Kidney capillary endothelial cell (primary cell): ENCODE measurements at regions not wholly inside any gene's neighbourhood (a gene's known extent, or its start where the extent isn't known, plus 50 kb on each side); places are given as distances from the start of the nearest gene placed in this dataset.
"Not testable (repeated sequence)": the region's sequence is repeated elsewhere in the genome, so short reads cannot be mapped to it uniquely, and the experiment has no call there.

ENCODE experiments used
- DNase-seq: peaks from one replicate; pipeline ENCODE4 v3.0.0-alpha.2; 2018; ENCODE audit warnings: low spot score

GRCh38 chr9:40097992-40098391, 742.5 kb downstream of the SPATA31A1 start:
- not testable (repeated sequence) for DNase-seq

DNA sequence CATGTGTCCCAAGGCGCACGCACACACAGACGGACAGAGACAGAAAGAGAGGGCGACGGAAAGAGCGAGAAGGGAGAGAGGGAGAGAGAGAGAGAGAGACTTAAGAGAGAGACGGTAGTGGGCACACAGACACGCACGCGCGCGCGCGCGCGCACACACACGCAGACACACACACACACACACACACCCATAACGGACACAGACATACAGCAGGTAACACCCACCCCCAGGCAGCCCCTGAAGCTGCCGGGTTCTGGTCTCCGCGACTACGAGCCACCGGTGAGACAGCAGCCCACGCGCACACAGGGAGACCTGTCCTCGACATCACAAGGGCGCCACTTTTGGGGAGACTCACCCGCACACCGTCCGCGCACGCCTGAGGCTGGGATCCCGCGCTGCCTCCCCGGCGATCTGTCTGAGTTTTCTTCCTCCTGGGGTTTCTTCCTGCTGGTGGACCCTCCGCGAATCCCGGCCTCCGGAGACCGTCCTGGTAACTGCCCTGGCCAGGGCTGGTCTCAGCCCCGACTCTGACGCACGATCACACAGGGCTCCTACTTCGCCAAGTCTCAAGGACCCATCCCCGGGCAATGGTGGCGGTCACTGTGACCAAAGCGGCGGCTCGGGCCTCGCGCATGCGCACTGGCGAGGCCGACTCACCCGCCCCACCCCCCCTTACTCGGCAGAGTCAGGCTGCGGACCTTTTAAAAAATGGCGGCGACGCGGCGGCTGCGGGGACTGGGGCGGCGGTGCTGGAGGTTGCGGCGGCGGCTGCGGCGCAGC, 750.7 kb downstream of the SPATA31A1 start:
- DNase-seq = peak; percentile 22

GRCh38 chr9:40106783-40107248, 751.3 kb downstream of the SPATA31A1 start:
- not testable (repeated sequence) for DNase-seq

DNA sequence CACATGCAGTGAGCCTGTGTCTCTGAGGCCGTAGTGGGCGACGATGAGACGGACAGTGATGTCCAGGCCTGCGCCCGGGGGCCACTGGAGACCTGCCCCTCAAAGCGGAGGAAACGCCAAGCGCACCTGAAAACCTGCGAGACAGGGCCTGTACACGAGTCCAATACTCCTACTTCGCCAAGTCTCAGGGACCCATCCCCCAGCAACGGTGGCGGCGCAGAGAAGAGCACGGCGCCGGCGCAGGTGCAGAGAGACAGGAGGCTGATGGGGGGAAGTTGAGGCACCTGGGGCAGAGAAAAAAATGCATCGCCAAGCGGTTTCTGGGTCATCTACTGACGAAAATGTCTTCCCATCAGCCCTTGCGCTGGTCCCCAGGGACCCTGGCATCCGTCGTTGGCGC, 751.8 kb downstream of the SPATA31A1 start:
- DNase-seq = not testable (repeated sequence)

GRCh38 chr9:40108465-40108864, 753.0 kb downstream of the SPATA31A1 start:
- not testable (repeated sequence) for DNase-seq

DNA sequence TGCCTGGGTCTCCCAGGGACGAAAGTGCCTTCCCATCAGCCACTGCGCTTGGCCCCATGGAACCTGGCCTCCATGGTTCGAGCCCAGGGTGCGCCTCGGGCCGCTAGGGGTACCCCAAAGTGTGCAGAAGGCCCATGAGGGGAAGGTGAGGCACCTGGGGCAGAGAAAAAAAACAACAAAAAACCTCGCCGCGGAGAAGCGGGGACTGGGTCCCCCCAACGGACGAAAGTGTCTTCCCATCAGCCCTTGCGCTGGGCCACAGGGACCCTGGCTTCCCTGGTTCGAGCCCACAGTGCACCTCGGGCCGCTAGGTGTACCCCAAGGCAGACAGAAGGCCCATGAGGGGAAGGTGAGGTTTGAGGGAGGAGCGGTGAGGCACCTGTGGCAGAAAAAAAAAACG, 755.3 kb downstream of the SPATA31A1 start:
- DNase-seq = not testable (repeated sequence)

DNA sequence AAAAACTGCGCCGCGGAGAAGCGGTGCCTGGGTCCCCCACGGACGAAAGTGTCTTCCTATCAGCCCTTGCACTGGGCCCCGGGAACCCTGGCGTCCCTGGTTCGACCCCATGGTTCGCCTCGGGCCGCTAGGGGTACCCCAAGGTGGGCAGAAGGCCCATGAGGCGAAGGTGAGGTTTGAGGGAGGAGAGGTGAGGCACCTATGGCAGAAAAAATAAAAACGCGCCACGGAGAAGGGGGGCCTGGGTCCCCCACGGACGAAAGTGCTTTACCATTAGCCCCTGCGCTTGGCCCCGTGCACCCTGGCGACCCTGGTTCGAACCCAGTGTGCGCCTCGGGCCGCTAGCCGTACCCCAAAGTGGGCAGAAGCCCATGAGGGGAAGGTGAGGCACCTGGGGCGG, 756.1 kb downstream of the SPATA31A1 start:
- DNase-seq = not testable (repeated sequence)

DNA sequence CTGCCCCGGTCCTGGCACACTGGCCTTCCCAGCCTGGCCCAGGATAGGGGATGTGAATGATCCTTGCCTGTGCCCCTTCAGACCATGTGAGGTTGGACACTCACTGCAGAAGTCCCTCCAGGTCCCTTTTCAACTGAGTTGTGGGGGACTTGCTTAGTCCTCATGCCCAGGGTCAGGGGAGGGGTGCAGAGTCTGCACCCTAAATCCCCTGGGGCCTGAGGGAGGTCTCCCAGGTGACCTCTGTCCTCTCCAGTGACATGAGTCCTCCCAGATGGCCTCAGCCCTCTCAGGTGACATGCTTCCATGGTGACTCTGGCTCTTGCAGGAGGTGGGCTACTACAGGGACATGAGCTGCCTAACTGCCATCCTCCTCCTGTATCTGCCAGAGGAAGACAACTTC, 775.1 kb downstream of the SPATA31A1 start:
- not testable (repeated sequence) for DNase-seq

GRCh38 chr9:40169204-40169603, 813.7 kb downstream of the SPATA31A1 start:
- DNase-seq = not testable (repeated sequence)

DNA sequence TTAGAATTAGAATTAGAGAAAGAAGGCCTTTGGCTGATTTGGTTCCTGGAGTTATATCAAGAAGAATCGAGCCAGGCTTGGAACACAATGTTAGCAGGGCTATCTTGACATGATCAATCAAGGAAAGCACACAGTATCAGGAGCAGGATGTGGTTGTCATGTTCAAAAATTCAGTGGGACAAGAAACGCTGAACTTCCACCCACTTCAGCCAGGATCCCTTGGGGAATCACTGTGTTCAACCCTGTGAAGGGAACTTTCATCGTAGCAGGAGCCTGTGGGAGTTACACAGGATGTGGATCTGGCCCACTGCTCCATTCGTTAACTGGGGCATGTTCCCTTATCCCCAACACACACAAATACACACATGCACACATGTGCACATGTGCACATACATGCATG, 817.8 kb downstream of the SPATA31A1 start:
- not testable (repeated sequence) for DNase-seq

DNA sequence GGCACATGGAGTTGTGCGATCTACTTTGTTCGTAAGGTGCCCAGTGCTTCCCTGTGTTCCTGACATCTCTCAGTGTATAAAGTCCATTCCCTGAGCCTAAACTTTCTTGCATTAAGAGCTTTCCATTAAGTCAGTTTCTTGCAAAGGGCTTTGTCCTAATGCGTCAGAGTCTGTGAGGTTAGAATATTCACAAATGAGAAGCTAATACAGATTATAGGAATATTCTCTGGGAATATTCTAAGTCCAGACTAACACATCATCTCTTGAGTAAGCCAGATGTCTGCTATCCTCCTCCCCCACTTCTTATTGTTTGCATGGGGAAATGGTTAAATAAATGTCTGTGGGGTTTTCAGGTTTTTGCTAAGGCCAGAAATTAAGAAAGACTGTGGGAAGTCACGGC, 818.6 kb downstream of the SPATA31A1 start:
- DNase-seq = not testable (repeated sequence)

GRCh38 chr9:40177403-40177802, 821.9 kb downstream of the SPATA31A1 start:
- not testable (repeated sequence) for DNase-seq

GRCh38 chr9:40191403-40191802, 835.9 kb downstream of the SPATA31A1 start:
- DNase-seq = not testable (repeated sequence)

DNA sequence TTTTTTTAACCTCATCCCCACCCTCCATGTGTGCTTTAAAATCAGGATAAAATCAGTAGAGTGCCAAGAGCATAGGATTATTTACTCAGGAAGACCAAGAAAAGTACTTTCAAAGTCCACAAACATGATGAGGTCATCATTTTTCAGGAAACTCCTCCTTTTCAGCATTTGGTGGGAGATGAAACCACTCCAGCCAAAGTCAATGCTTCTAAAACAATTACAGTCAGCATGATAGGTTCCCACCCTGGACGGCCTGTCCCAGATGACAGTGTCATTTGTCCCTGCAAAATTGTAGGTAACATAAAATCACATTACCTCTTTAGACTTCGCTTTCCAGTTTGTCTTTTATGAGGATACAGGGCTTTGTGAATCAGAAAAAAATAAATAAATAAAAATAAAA, 836.7 kb downstream of the SPATA31A1 start:
- not testable (repeated sequence) for DNase-seq

GRCh38 chr9:40196165-40196714, 840.8 kb downstream of the SPATA31A1 start:
- not testable (repeated sequence) for DNase-seq

DNA sequence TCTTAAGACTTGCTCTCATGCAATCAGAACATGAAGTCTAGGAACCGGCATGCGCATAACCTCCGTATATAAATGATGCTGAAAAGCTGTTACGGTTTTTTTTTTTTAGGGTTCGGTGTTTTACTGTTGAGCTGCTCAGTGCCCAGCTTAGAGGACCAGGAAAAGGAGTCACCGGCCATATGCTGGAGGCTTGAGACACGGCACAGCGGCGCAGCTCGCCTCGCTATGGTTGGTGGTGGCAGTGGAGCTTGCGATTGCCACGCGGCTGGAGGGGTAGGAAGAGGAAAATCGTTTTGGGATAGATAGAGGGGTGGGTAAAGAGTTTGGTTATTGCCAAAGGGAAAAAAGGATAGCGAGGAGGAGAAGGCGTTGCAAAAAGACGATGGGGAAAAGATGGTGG, 841.3 kb downstream of the SPATA31A1 start:
- DNase-seq = not testable (repeated sequence)

- DNase-seq = not testable (repeated sequence)
These were observed 866.2 kb downstream of the SPATA31A1 start for GRCh38 chr9:40221596-40222233.

DNA sequence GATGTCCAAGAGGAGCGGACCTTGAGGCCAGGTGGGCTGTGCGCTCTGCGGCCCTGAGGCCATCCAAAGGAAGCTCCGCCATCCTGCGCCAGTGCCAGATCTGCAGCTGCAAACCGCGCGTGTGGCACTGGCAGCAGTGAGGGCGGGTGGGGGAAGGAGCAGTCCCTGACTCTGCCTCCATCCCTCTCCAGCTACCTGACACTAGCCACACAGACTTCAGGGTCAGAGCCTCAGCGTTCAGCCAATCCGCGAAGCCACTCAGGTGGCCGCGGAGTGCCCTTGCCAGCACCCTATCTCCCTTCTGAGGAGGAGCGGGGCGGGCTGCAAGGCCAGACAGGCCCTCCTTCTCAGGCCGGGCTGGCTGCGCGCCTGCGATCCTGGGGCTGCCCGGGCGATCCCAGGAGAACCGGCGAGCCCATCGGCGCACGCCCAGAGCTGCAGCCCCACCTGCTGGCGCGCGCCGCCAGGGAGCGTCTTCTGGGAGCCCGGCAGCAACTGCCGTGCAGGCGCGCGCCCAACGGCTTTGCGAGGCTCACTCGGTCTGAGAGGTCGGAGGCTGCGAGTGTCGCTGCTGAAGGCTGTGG, 867.2 kb downstream of the SPATA31A1 start:
- DNase-seq = not testable (repeated sequence)

- DNase-seq = not testable (repeated sequence)
These were observed 867.9 kb downstream of the SPATA31A1 start for GRCh38 chr9:40223353-40223752.
